HCT116 (cell line): ENCODE measurements at regions not wholly inside any gene's neighbourhood (a gene's known extent, or its start where the extent isn't known, plus 50 kb on each side); places are given as distances from the start of the nearest gene placed in this dataset.

ENCODE experiments used
- CEBPB ChIP-seq: IDR thresholded peaks from 2 replicates; pipeline ENCODE4 v1.6.1; 2012; ENCODE audit warnings: low read depth
- CTCF ChIP-seq, 3 experiments: fragments of 200-600 bp in 1 of 3; sonication (generic) in 1 of 3; IDR thresholded peaks in 2 of 3; conservative IDR thresholded peaks in 1 of 3; 2 replicates each; pipeline ENCODE4 v1.5.1; 2012 to 2017; ENCODE audit warnings: low read depth in 2 of 3, low read length in 2 of 3, antibody characterized with exemption in 1 of 3, borderline replicate concordance in 1 of 3, control low read depth in 1 of 3, mild to moderate bottlenecking in 1 of 3, mixed read lengths in 1 of 3, mixed run types in 1 of 3, moderate library complexity in 1 of 3; ENCODE audit not compliant: insufficient read depth in 1 of 3
- YY1 ChIP-seq: IDR thresholded peaks from 2 replicates; pipeline ENCODE4 v1.6.1; 2011; ENCODE audit warnings: low read length, low read depth, moderate library complexity, mild to moderate bottlenecking; ENCODE audit not compliant: insufficient replicate concordance; ENCODE audit errors: extremely low read depth
- TF ChIP-seq, protein P1 (sequence below): IDR thresholded peaks from 2 replicates; pipeline ENCODE4 v1.6.1; 2012
- TF ChIP-seq, protein P2 (sequence below): IDR thresholded peaks from 2 replicates; pipeline ENCODE4 v1.6.1; 2011; ENCODE audit warnings: mild to moderate bottlenecking, low read length, moderate library complexity; ENCODE audit not compliant: insufficient replicate concordance; ENCODE audit errors: extremely low read depth

DNA sequence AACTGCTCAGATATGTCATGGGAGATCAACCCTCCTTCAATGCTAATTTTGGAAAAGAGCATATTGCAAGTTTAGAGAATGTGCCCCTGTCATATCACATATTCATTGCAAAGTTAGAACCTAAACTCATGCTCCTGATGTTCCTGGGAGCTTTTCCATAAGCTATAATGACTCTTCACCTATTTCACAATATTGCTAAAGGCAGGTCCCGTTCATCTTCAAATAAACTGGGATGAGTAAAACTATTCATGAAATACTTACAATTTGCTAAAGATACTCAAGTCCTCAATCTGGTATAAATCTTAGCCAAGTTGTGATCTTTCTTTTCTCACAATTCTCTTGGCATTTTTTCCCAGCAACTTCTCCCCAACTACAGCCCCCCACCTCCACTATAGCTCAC, 121.7 kb upstream of the TNFAIP3 start:
- TF ChIP-seq, protein P1, sequence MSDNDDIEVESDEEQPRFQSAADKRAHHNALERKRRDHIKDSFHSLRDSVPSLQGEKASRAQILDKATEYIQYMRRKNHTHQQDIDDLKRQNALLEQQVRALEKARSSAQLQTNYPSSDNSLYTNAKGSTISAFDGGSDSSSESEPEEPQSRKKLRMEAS, result no peak
- no peak for TF ChIP-seq CTCF (IDR thresholded peaks at IDR 0.05 in 2 of 3, conservative IDR thresholded peaks at IDR 0.05 in 1 of 3; ENCODE audit: borderline replicate concordance in 1 of 3, insufficient read depth in 1 of 3, low read depth in 2 of 3, low read length in 2 of 3)
- TF ChIP-seq, protein P2, sequence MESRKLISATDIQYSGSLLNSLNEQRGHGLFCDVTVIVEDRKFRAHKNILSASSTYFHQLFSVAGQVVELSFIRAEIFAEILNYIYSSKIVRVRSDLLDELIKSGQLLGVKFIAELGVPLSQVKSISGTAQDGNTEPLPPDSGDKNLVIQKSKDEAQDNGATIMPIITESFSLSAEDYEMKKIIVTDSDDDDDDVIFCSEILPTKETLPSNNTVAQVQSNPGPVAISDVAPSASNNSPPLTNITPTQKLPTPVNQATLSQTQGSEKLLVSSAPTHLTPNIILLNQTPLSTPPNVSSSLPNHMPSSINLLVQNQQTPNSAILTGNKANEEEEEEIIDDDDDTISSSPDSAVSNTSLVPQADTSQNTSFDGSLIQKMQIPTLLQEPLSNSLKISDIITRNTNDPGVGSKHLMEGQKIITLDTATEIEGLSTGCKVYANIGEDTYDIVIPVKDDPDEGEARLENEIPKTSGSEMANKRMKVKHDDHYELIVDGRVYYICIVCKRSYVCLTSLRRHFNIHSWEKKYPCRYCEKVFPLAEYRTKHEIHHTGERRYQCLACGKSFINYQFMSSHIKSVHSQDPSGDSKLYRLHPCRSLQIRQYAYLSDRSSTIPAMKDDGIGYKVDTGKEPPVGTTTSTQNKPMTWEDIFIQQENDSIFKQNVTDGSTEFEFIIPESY, result no peak
- no peak for TF ChIP-seq YY1
- TF ChIP-seq CEBPB, result no peak
